LNCAP (cell line): ENCODE measurements at regions not wholly inside any gene's neighbourhood (a gene's known extent, or its start where the extent isn't known, plus 50 kb on each side); places are given as distances from the start of the nearest gene placed in this dataset.

Experiments
- TF ChIP-seq, protein P1 (sequence below): fragments of 450-650 bp; IDR thresholded peaks from 2 replicates; pipeline ENCODE4 v1.5.1; 2017; ENCODE audit warnings: mild to moderate bottlenecking

DNA sequence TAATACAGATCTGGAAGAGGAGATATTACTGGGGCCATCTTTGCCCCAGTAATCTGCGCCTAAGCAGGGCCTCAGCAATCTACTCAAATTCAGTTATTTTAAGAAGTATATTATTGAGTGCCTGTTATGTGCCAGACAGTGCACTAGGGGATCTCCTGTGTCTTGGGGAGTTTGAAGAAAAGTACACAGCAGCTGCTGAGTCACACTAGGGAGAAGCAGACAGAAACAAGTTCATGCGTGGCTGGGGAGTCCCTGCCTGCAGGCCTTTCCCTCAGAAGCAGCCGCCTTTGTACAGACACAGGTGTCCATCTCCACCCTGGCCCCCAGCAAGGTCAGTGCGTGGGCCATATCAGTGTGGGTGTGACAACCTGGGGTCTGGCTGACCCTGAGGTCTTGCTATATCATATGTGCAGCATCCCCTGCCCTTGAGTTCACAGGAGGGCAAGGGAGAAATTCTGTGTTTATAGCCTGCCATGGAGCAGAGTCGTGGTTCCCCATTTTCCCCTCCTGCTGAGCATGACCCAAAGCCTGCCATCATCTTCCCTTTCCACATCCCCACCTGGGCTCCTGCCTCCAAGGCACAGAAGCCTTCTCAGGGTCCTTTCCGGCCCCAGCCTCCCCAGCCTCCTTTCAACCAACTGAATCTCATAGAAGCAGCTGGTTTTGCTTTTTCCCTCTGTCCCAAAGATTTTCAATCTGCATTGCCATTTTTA is 229.9 kb upstream of the SDK2 start:
- TF ChIP-seq, protein P1, sequence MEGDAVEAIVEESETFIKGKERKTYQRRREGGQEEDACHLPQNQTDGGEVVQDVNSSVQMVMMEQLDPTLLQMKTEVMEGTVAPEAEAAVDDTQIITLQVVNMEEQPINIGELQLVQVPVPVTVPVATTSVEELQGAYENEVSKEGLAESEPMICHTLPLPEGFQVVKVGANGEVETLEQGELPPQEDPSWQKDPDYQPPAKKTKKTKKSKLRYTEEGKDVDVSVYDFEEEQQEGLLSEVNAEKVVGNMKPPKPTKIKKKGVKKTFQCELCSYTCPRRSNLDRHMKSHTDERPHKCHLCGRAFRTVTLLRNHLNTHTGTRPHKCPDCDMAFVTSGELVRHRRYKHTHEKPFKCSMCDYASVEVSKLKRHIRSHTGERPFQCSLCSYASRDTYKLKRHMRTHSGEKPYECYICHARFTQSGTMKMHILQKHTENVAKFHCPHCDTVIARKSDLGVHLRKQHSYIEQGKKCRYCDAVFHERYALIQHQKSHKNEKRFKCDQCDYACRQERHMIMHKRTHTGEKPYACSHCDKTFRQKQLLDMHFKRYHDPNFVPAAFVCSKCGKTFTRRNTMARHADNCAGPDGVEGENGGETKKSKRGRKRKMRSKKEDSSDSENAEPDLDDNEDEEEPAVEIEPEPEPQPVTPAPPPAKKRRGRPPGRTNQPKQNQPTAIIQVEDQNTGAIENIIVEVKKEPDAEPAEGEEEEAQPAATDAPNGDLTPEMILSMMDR, result no peak

DNA sequence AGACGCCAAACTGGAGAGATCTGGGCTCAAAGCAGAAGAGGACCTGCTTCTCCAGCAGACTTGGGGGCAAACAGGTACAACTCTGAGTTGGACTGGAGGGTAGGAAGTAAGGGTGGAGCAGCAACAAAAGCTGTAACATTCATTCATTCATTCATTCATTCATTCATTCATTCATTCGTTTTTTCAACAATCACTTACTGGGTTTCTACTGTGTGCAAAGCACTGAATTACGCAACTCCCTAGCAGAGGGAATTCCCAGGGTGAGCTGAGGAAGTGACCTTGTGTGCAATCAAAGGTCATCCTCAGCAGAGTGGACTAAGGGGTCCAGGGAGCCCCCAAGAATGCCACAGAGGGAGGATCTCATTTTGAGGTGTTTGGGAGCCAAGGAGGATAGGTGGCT is 231.1 kb upstream of the SDK2 start:
- TF ChIP-seq, protein P1, result no peak

DNA sequence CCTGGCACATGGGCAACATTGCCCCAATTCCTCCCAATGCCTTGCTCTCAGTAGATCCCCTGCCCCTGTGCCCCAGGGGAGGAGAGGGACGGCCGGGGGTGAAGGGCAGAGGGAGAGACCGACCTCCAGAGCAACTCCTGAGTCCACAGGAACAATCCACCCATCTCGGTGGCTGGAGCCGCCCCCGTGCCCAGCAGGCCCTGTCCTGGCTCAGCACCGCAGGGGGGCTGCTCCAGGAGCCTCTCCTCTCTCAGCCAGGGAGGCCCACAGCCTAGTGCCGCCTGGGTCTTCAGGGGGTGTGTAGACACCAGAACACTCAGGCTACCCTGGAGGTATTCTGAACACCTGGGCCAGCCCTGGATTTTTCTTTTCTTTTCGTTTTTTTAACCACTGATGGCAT is 233.7 kb upstream of the SDK2 start:
- TF ChIP-seq, protein P1, result no peak

DNA sequence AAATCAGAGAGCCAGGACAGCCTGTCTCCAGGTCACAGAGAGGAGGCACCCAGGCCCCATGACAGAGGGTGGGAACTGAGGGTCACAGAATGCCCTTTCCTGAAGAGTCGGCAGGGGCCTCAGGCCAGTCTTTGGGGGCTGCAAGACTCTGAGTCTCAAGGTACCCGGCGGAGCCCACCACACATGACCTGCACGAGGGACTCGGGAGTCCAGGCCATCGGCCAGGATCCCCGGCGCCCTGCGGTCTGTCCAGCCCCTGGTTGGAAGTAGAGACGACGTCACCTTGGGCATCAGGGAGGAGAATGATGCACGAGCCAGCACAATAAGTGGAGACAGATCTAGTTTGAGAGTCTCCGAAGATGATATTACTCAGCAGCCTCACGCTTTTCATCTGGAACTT is 234.7 kb upstream of the SDK2 start:
- TF ChIP-seq, protein P1, result no peak

DNA sequence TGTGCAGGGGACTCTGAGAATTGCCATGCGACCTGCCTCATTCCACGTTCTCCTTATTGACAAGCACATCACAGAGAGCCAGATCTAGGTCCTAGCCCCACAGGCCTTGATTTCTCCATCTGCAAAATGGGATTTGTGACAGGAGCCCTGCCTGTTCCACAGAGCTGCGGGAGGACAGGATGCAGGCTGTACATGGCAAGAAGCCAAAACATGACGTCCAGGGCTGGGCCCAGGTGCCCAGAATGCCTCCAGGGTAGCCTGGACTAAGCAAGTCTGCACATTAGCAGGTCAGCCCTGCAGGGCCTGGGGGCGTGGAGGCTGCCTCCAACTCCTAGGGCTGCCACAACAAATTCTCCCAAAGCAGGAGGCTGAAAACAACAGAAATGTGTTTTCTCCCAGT is 235.7 kb upstream of the SDK2 start:
- TF ChIP-seq, protein P1, result no peak

DNA sequence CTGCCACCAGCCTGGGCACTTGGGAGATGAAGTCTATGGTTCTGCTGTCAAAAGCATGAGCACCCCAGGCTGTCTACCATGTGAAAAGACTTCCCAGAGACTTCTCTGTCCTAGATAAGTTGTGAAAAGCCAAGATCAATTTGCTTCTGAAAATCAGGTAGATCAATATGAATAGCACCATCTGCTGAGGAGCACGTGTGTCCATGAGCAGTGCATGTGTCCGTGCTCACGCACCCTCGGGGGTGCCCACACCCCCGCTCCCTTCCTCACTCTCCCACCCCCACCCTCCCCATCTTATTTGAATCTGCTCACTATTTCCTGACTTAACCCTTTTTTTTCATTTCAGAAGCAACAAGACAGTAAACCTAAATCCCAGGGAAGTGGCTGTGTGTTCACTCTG is 238.3 kb upstream of the SDK2 start:
- TF ChIP-seq, protein P1, result no peak

DNA sequence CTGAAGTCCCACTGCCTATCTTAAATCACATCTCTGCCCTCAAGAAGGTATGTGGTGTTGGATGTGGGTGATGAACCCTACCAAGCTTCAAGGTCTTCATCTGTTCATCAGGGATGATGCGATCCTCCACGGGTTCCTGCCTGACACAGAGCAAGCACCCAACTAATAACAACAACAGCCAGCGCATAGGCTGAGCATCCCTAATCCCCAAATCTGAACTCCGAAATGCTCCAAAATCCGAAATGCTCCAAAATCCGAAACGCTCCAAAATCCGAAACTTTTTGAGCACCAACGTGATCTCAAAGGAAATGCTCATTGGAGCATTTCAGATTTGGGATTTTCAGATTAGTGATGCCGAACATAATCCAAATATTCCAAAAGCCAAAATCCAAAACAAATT is 238.9 kb upstream of the SDK2 start:
- TF ChIP-seq, protein P1, result no peak

DNA sequence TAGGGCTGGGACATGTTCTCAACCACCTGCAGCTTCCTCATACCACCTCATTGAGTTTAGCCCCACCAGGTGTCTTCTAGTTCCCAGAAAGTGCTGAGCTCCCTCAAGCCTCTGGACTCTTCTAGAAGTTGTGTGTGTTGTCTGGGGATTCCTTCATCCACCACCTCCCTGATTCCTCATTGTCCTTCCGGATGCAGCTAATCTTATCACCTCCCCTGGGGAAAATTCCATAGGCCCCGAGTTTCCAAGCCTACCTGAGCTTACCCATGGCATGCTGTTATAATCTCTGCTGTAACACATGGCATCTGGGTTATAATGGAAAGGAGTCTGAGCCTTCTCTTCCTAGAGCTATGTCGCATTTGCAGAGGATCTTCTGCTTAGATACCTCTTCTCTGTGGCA is 243.5 kb upstream of the SDK2 start:
- TF ChIP-seq, protein P1, result no peak
